ENCODE measurements at regions not wholly inside any gene's neighbourhood (a gene's known extent, or its start where the extent isn't known, plus 50 kb on each side); places are given as distances from the start of the nearest gene placed in this dataset.

GRCh38 chr9:96168882-96169281, 133.1 kb downstream of the HSD17B3 start:
- no peak for TF ChIP-seq EZH2 (IDR thresholded peaks at IDR 0.05; ENCODE audit: low read length, missing control alignments)
- no peak for TF ChIP-seq CTCF (conservative IDR thresholded peaks at IDR 0.05 in 1 of 2, IDR thresholded peaks at IDR 0.05 in 1 of 2; ENCODE audit: low read depth in 1 of 2, low read length in 2 of 2)
- DNase-seq (ENCODE audit: low read depth in 2 of 2): no peak
- Histone ChIP-seq H3K9ac (ENCODE audit: insufficient read depth, low read length) (no peak overlapping the region), H3K27me3 (ENCODE audit: control insufficient read depth, insufficient read depth, low read length) (peaks cover 2% of the 10 kb centered on the region), H3K36me3 (ENCODE audit: control insufficient read depth, insufficient read depth, low read length) (no peaks in the 10 kb centered on the region), H3K27ac (ENCODE audit: insufficient read depth, low read length) (no peak overlapping the region), H3K4me2 (ENCODE audit: extremely low read depth, insufficient read depth, low read length) (no peak overlapping the region), H3K9me3 (ENCODE audit: control insufficient read depth, insufficient read depth, low read depth, low read length) (no peaks in the 10 kb centered on the region), H2AFZ (ENCODE audit: low read length) (no peak overlapping the region), H3K4me3 (replicated peaks in 1 of 4; ENCODE audit: control extremely low read depth in 1 of 4, insufficient read depth in 1 of 4, low read depth in 3 of 4, low read length in 4 of 4) (no peak overlapping the region), H3K4me1 (ENCODE audit: control insufficient read depth, extremely low read depth, insufficient read depth, low read length) (peaks cover 2% of the 10 kb centered on the region), H3K79me2 (ENCODE audit: control insufficient read depth, insufficient read depth, low read length) (no peaks in the 10 kb centered on the region), H4K20me1 (ENCODE audit: control insufficient read depth, extremely low read depth, insufficient read depth, low read length) (no peaks in the 10 kb centered on the region)

- H3K27me3 ChIP-seq (ENCODE audit: control insufficient read depth, insufficient read depth, low read length): no peaks in the 10 kb centered on the region
Measured at GRCh38 chr9:96167011-96167410, 135.0 kb downstream of the HSD17B3 start.

GRCh38 chr9:96164268-96164683, 137.7 kb downstream of the HSD17B3 start:
- Histone ChIP-seq H3K4me3 (replicated peaks in 1 of 4; ENCODE audit: control extremely low read depth in 1 of 4, insufficient read depth in 1 of 4, low read depth in 3 of 4, low read length in 4 of 4) (no peak overlapping the region), H3K27me3 (ENCODE audit: control insufficient read depth, insufficient read depth, low read length) (no peaks in the 10 kb centered on the region), H3K9ac (ENCODE audit: insufficient read depth, low read length) (no peak overlapping the region), H3K79me2 (ENCODE audit: control insufficient read depth, insufficient read depth, low read length) (no peaks in the 10 kb centered on the region), H3K27ac (ENCODE audit: insufficient read depth, low read length) (no peak overlapping the region), H3K9me3 (ENCODE audit: control insufficient read depth, insufficient read depth, low read depth, low read length) (no peaks in the 10 kb centered on the region), H3K4me2 (ENCODE audit: extremely low read depth, insufficient read depth, low read length) (no peak overlapping the region), H2AFZ (ENCODE audit: low read length) (no peak overlapping the region), H4K20me1 (ENCODE audit: control insufficient read depth, extremely low read depth, insufficient read depth, low read length) (no peaks in the 10 kb centered on the region), H3K4me1 (ENCODE audit: control insufficient read depth, extremely low read depth, insufficient read depth, low read length) (no peaks in the 10 kb centered on the region), H3K36me3 (ENCODE audit: control insufficient read depth, insufficient read depth, low read length) (no peaks in the 10 kb centered on the region)
- no peak for DNase-seq (ENCODE audit: low read depth in 2 of 2)
- no peak for TF ChIP-seq EZH2 (IDR thresholded peaks at IDR 0.05; ENCODE audit: low read length, missing control alignments)

More at GRCh38 chr9:96167011-96167410, 135.0 kb downstream of the HSD17B3 start:
- TF ChIP-seq EZH2 (IDR thresholded peaks at IDR 0.05; ENCODE audit: low read length, missing control alignments) (no peak), CTCF (conservative IDR thresholded peaks at IDR 0.05 in 1 of 2, IDR thresholded peaks at IDR 0.05 in 1 of 2; ENCODE audit: low read depth in 1 of 2, low read length in 2 of 2) (no peak)
- Histone ChIP-seq H3K27ac (ENCODE audit: insufficient read depth, low read length) (no peak overlapping the region), H4K20me1 (ENCODE audit: control insufficient read depth, extremely low read depth, insufficient read depth, low read length) (no peaks in the 10 kb centered on the region), H3K4me1 (ENCODE audit: control insufficient read depth, extremely low read depth, insufficient read depth, low read length) (peaks cover 2% of the 10 kb centered on the region), H3K4me2 (ENCODE audit: extremely low read depth, insufficient read depth, low read length) (no peak overlapping the region), H3K4me3 (replicated peaks in 1 of 4; ENCODE audit: control extremely low read depth in 1 of 4, insufficient read depth in 1 of 4, low read depth in 3 of 4, low read length in 4 of 4) (no peak overlapping the region), H3K9ac (ENCODE audit: insufficient read depth, low read length) (no peak overlapping the region), H3K9me3 (ENCODE audit: control insufficient read depth, insufficient read depth, low read depth, low read length) (no peaks in the 10 kb centered on the region), H3K79me2 (ENCODE audit: control insufficient read depth, insufficient read depth, low read length) (no peaks in the 10 kb centered on the region), H3K36me3 (ENCODE audit: control insufficient read depth, insufficient read depth, low read length) (no peaks in the 10 kb centered on the region), H2AFZ (ENCODE audit: low read length) (no peak overlapping the region)
- DNase-seq (ENCODE audit: low read depth in 2 of 2): no peak
